Urothelium cell line (cell line): ENCODE measurements at regions not wholly inside any gene's neighbourhood (a gene's known extent, or its start where the extent isn't known, plus 50 kb on each side); places are given as distances from the start of the nearest gene placed in this dataset.
"Not testable (repeated sequence)": the region's sequence is repeated elsewhere in the genome, so short reads cannot be mapped to it uniquely, and the experiment has no call there.

Source experiments
- DNase-seq: peaks from one replicate; pipeline ENCODE4 v3.0.0; 2011; ENCODE audit warnings: low spot score, mixed read lengths
- FAIRE-seq: peaks from 2 replicates; lab custom pipeline; 2011; peaks lifted over from hg19 to GRCh38; lab: Jason Lieb, UNC

DNA sequence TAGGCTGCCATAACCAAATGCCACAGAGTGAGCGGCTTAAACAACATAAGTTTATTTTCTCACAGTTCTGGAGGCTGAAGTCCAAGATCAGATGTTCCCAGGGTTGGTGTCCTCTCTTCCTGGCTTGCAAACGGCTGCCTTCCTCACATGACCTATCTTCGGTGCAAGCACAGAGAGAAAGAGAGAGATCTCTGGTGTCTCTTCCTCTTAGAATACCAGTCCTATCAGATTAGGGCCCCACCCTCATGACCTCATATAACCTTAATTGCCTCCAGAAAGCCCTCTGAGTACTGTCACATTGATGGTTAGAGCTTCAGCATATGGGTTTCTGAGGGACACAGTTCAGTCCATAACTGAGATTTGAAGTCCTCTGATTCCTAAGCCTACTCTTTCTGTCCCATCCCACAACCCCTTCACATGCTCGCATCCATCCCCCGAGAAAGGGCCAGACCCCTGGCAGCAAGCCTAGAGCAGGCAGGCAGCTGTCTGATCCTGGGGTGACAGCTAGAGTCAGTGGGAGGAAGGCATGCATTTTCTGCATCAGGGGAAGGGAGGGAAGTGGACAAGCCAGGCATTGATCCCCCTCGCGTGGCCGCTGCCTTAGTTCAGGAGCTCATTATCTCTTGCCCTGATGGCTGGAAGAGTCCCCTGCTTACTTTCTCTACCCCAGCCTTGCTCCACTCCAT, 114.1 kb downstream of the FAR1 start:
- DNase-seq, result no peak
- no peak for FAIRE-seq

DNA sequence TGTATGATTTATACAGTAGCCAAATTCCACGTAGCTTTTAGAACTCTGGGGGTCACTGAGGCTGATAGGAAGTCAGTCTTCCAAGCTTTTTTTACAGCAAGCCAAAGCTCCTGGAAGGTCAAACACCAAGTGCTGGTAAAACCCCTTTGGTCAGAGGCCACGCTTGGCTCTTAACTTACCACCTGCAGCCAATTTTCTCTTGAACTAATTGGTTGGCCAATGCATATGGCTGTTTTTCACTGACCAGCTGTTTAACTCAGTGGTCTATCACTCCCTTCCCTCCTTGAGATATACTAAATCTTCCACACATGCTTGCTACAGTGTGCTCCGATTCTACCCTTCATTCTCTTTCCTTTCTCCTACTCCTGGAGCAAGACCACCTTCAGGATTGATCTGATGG, 116.0 kb downstream of the FAR1 start:
- no peak for DNase-seq
- no peak for FAIRE-seq

DNA sequence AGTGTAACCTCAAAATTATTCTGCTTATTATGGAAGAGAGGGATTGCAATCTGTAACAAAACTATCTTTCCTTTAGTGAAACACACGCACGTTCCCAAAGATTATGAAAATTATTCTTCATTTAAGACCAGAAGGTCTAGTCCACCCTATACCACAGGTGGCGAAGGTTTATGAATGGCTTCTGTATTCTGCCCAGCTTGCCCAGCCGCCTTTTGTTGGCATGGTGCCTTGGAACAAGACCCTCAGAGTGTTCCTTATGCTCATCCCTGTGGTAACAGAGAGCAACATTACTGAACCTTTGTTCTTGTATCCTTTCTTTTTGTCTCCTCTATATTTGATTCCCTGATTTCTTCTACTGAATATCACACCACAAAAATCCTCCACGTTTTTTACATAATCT, 116.4 kb downstream of the FAR1 start:
- no peak for FAIRE-seq
- DNase-seq, result no peak

DNA sequence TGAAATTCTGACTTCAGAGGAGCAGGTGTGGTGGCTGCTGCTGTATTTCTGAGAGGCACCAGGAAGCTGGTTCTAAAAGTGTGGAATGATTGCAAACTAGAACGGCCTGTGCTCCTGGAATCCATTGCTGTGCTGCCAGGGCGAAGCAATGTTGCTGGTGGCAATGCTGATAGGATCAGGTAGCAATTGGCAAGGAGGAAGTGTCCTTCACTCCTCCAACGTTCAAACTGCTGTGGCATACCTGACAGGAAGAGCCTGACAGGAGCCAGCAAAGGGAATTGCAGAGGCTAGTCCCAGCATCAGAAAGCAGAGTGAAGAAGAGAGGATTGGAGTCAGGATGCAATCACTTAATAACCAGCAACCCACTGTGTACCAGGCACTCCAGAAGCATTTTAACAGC, 118.2 kb downstream of the FAR1 start:
- DNase-seq (no peak), FAIRE-seq (no peak)

DNA sequence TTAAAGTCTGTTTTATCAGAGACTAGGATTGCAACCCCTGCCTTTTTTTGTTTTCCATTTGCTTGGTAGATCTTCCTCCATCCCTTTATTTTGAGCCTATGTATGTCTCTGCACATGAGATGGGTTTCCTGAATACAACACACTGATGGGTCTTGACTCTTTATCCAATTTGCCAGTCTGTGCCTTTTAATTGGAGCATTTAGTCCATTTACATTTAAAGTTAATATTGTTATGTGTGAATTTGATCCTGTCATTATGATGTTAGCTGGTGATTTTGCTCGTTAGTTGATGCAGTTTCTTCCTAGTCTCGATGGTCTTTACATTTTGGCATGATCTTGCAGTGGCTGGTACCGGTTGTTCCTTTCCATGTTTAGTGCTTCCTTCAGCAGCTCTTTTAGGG, 129.1 kb downstream of the FAR1 start:
- not testable (repeated sequence) for FAIRE-seq, DNase-seq

DNA sequence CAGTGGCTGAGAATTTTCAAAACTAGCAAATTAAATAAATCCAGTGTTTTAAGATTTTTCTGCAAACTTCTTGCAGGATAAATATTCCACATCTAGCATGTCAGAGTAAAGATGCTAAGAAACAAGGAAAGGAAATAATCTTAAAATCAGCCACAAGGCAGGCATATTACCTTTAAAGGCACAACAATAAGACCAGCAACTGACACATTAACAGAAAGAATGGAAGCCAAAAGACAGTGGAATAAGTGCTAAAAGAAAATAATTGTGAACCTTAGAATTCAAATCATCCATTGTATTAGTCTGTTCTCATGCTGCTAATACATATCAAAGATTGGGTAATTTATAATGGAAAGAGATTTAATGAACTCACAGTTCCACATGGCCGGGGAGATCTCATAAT, 132.4 kb downstream of the FAR1 start:
- no peak for DNase-seq
- no peak for FAIRE-seq

DNA sequence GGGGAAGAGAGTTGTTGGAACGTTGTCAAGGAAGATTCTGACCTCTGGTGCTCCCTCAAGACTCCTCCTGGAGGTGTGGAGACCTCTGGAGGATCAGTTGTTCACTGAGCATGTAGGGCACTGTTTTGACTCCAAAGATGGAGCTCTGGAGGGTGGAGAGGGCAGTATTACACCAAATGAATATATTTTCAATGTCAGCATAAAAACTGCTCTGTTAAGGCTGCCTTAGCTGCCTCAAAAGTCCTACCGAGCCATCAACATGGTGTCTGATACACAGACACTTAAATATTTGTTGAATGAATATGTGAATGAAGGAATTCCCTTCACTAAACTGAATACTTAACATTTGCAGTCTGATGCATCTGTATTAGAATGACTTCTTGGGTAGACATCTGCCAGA, 144.2 kb upstream of the SPON1 start:
- FAIRE-seq (no peak), DNase-seq (no peak)

DNA sequence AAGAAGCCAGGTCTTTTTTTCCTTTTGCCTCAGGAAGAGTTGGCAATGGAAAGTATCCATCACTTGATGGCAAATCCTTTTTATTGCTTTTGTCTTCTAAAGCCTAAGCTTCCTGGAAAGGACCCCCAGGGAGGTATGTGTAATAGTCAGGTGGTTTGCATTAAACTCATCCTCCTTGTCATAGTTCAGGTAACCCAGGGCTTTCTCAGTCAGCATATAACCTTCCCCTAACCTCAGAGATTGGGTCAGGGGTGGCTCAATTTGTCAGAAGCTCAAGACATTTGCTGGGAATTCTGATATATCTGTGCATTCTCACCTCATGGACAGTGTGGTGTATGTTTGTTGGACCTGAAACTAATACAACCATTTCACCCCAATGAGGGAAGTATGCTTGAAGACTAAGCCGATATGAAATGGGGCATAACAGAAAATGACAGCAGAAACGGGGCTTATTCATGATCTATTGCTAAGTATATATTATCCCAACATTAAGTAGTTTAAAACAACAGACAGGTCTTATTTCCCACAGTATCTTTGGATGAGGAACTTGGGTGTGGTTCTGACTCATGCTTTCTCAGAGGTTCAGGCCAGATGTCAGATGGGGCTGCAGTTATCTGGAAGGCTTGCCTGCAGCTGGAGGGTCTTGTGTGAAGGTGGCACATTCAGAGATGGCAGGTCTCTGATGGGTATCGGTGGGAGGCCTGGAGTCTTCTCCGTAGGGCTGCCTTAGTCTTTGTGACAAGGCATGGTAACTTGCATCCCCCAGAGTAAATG, 135.8 kb upstream of the SPON1 start:
- no peak for FAIRE-seq
- DNase-seq, result peak; percentile 24

DNA sequence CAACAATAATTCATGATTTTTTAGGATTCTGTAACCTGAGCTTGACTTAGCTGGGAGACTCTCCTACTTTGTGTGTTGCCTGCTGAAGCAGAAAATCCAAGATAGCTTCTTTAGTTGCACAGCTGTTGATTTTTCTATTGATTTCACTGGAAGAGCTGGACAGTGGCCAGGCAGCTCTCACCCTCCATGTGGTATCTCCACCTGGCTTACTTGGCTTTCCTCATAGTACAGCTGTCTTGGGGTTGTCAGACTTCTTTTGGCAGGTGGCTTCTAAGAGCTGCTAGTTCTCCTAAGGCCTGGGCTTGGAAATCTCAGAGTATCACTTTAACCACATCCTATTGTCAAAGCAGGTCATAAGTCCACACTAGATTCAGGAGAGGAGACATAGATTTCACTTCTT, 130.8 kb upstream of the SPON1 start:
- FAIRE-seq, result no peak
- DNase-seq, result no peak

DNA sequence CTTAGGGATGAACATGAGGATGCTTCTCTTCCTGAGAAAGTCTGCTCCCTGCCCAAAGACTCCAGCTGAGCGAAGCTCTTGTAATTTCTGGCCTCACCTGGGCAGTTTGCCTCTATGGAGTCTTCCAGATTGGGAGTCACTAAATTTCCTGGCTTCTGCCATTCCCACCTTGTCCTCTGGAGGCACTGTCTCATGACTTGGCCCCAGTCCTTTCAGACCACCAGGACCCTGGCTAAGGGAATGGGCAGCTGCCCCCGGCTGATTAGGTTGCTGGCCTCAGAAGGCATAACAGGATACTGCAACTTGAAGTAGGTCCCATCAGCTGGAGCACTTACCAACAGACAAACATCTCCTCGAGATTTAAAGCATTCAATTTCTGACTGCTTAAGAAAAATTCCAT, 128.1 kb upstream of the SPON1 start:
- DNase-seq (peak; percentile 20), FAIRE-seq (no peak)

DNA sequence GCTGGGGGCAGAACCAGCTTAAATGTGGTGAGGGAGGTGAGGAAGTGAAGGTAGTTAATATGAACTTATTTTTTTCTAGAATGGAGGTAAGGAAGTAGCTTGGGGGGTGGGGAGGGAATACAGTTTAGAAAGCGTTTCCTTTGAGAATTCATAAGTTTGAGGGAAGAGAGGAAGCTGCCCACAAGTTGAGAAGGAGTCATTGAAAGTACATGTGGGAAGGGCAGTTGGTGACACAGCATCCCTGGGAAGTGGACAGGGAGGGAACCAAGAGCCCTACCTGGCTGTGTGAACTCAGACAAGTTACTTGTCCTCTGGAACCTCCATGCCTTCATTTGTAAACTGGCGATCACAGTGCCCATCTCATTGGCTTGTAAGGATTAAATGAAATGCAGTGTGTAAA, 125.9 kb upstream of the SPON1 start:
- DNase-seq (no peak), FAIRE-seq (no peak)

DNA sequence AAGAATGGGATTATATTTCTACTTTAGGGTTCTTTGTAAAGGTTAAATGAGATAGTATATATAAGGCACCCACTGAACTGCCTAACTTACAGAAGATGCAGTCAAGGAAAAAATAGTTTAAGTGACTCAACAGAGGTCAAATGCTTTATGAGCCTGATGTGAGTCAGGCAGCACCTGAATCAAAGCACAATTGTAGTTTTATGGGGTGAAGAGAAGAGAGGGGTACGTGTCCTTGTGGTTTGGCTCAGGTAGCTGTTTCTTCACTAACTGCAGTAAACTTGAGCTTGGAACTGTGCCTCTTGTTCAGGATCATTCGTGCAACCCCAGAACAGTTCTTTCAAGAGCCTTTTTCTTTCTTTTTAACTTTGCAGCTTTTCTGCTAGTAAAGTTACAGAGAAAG, 125.2 kb upstream of the SPON1 start:
- DNase-seq (peak; percentile 75), FAIRE-seq (no peak)

DNA sequence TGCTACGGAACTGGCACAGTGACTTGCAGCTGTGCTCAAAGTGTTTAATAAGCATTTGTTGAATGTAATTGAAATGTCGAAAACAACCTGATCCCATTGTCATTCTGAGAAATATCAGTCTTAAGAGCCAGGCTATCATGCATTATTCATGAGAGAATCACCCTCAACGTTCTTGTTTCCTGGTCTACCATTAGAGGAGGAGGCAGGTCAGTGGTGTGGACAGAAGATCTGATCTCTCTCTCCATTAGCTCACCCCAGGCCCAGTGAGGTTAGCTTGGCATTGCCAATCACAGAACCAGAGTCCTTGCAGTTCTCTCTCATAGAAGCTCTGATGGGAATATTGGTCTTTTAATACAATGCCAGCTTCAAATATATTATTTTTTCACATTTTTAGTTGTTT, 121.1 kb upstream of the SPON1 start:
- FAIRE-seq (no peak), DNase-seq (no peak)

DNA sequence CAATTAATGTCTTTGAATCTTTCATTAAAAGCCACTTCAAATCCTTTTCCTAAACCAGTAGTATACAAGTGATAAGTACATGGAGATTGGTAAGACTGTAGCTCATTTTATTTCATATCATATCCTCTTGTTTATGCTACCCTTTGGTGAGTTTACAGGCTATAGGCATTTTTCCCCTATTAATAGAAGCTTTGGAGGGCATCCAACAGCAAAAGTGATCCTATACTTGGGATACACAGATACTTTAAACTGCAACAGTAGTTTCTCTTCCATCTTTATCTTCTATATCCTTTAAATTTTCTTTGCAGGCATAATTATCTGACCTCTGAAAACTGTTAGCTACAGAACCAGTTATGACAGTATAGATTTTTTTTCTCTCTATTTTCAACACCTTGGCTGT, 114.5 kb upstream of the SPON1 start:
- no peak for DNase-seq
- FAIRE-seq, result no peak

DNA sequence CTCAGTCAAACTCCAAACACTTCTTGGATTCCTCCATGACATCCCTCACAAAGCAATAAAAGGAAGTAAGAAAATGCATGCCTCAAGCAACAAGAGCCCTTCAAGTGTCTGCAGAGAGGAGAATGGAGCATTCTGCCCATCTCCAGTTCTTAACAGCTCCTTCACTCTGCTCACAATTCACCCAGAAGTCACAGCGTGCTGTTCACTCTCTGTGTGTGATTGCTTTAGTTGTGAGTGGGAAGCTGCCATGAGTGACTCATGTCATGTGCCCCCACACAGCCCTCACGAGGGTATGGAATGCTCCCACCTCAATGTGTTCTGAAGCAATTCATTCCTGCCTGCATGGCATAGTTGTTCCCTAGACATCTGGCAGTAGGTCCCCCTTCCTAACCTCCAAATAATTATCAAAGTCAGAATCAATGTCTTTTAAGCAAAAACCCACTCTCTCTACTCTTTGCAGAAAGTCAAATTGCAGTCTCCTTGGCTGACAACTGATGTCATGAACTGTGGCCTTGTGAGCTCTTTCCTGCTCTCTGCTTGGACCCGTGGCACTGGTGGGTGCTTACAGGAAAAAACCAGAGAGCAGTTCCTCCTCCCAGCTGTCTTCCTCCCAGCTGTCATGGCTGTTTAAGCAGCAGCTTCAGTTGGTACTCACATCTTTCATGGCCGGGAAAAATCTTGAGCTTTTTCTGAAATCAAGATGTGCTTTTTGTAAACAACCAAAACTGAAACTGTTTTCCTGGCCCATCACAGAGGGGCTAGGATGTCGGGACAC, 112.1 kb upstream of the SPON1 start:
- no peak for DNase-seq

DNA sequence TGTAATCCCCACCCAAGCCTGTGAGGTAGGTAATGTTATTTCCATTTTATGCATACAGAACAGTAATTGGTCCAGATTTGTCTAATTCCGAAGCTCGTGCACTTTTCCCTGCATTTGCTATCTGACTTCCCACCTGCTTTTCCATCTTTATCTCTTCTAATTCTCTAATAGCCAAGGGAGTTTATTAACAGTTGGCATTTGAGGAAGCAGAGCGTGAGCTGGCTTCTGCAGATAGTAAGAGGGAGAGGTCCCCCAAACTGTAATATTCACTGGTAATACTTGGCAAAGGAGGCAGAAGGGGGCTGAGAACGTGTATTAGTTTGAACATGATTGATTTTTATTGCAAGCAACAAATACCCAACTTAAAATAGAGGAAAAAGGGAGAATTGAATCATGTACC, 110.8 kb upstream of the SPON1 start:
- no peak for FAIRE-seq
- no peak for DNase-seq

More for the DNA sequence above, 112.1 kb upstream of the SPON1 start:
- FAIRE-seq, result peak; percentile 5

DNA sequence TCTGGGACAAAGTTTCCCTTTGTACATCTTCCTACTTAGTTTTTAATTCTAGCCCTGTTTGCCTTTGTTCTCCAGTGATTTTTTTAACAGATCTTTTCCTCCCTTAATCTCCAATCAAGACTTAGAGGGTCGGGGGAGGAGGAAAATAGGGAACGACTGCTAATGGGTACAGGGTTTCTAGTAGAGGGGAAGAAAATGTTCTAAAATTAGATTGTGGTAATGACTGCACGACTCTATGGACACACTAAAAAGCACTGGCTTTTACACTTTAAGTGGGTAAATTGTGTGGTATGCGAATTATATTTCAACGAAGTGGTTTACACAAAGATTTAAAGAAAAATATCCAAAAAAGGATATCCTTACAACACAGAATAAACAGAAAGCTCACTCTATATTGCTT, 110.0 kb upstream of the SPON1 start:
- FAIRE-seq (no peak), DNase-seq (no peak)

DNA sequence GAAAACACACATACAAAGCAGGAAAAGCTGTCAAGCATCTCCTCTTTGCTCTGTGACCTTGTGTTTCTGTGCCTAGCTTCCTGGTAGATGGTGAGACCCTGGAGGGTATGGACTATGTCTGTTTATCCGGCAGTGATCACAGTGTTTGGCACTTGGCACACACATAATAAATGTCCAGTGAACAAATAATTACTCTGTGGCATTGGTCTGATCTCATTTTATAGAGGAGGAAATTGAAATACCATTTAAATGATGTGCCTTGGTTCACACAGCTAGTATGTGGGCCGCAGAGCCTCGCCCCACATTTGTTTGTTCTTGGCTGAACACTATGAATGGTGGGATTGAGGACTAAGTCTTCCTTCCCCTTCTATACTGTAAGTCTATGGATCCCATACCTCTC, 104.7 kb upstream of the SPON1 start:
- no peak for FAIRE-seq
- DNase-seq, result no peak

DNA sequence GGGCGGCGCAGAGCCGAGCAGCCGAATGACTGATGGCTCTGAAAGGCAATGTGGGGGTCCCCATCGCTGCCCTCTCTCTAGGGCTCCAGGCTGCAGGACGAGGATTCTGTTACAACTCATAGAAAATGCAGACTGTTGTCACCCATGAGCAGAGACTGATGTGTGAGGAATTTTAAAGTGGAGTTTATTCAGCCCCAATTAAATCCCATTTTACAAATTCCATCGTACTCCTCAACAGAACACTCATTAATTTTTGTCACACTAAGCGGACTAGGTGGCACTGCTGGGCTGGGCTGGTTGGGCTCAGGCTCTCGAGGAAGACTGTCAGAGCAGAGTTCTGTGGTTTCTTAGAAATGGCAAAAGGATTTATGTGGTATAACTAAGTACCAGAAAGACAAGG, 102.6 kb upstream of the SPON1 start:
- no peak for FAIRE-seq
- DNase-seq, result no peak

DNA sequence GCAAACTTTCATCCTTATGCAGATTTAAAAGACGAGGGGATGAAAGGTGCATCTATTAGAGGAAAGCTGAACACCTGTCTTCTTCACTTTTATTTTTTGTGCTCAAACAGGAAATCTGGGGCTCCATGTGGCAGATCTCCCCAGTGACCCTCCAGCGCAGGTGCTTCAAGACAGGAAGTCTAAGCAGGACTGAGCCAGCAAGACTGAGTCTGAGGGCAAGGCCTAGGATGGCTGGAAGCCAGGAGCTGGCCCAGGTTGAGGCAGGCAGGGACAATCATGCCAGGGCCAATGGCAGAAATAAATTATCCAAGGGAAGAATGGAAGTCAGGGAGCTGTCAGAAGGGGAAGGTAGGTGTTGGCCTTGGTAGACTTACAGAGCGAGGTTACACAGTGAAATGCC, 101.1 kb upstream of the SPON1 start:
- FAIRE-seq, result no peak
- DNase-seq, result no peak

DNA sequence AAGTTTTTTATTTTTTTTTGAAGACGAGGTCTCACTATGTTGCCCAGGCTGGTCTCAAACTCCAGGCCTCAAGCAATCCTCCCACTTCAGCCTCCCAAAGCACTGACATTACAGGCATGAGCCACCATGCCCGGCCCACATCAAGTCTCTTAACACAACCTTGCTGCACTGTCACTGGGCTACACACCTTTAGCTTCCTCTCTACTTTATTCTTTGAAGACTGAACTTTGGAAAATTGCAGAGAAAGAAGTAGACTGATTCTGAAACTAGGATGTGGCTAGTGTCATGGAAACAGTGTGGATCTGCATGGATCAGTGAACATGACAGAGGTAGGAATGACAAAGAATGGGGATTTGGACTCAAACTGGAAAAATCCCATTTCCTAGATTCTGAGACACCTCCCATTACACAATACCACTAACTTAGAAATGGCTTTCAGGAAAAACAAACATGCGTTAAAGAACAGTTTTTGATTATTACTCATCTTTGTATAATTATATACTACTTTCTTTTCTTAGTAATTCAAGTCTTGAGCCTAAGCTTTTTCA, 99.6 kb upstream of the SPON1 start:
- DNase-seq (no peak), FAIRE-seq (no peak)
